Keratinocyte (primary cell): ENCODE measurements at regions not wholly inside any gene's neighbourhood (a gene's known extent, or its start where the extent isn't known, plus 50 kb on each side); places are given as distances from the start of the nearest gene placed in this dataset.

Source experiments
- DNase-seq: peaks from one replicate; pipeline ENCODE4 v3.0.0-alpha.2; 2011; ENCODE audit warnings: low read depth, missing footprints, low spot score
- FAIRE-seq: peaks from 2 replicates; lab custom pipeline; 2011; peaks lifted over from hg19 to GRCh38; lab: Jason Lieb, UNC
- H2AFZ ChIP-seq: 2 replicates; pipeline ENCODE4 v1.6.0; 2012; ENCODE audit warnings: low read length, control low read depth, inconsistent platforms; ENCODE audit not compliant: control insufficient read depth
- H3K27ac ChIP-seq: 2 replicates; pipeline ENCODE4 v1.5.1; 2011; ENCODE audit warnings: low read length; ENCODE audit not compliant: control insufficient read depth, insufficient read depth
- H3K27me3 ChIP-seq: 3 replicates; pipeline ENCODE4 v1.6.0; 2011; ENCODE audit warnings: low read length; ENCODE audit not compliant: control insufficient read depth, insufficient read depth; ENCODE audit errors: extremely low read depth
- H3K36me3 ChIP-seq, 2 experiments: 2 replicates in 1 of 2; 3 replicates in 1 of 2; pipeline ENCODE4 v1.5.1; 2011; ENCODE audit warnings: low read length in 2 of 2, mild to moderate bottlenecking in 1 of 2; ENCODE audit not compliant: control insufficient read depth in 2 of 2, insufficient read depth in 2 of 2; ENCODE audit errors: extremely low read depth in 1 of 2
- H3K4me1 ChIP-seq: 3 replicates; pipeline ENCODE4 v1.5.1; 2011; ENCODE audit warnings: low read length; ENCODE audit not compliant: control insufficient read depth, insufficient read depth; ENCODE audit errors: extremely low read depth
- H3K4me2 ChIP-seq: 3 replicates; pipeline ENCODE4 v1.6.0; 2011; ENCODE audit warnings: low read depth, low read length; ENCODE audit not compliant: control insufficient read depth, insufficient read depth; ENCODE audit errors: extremely low read depth
- H3K4me3 ChIP-seq, 3 experiments: fragments of 200-600 bp in 1 of 3; sonication (generic) in 1 of 3; 2 replicates in 2 of 3; 3 replicates in 1 of 3; pipeline ENCODE4 v1.5.1; 2011 to 2016; ENCODE audit warnings: low read length in 3 of 3, mild to moderate bottlenecking in 3 of 3, control low read depth in 2 of 3, inconsistent platforms in 1 of 3, low read depth in 1 of 3, mixed read lengths in 1 of 3, mixed run types in 1 of 3, moderate library complexity in 1 of 3; ENCODE audit not compliant: control insufficient read depth in 2 of 3, insufficient read depth in 2 of 3; ENCODE audit errors: extremely low read depth in 1 of 3
- H3K79me2 ChIP-seq: 2 replicates; pipeline ENCODE4 v1.6.0; 2012; ENCODE audit warnings: low read length; ENCODE audit not compliant: control insufficient read depth, insufficient read depth
- H3K9ac ChIP-seq: 3 replicates; pipeline ENCODE4 v1.6.0; 2011; ENCODE audit warnings: low read length; ENCODE audit not compliant: control insufficient read depth, insufficient read depth; ENCODE audit errors: extremely low read depth
- H3K9me1 ChIP-seq: 3 replicates; pipeline ENCODE4 v1.6.0; 2011; ENCODE audit warnings: low read length; ENCODE audit not compliant: control insufficient read depth, insufficient read depth; ENCODE audit errors: extremely low read depth
- H3K9me3 ChIP-seq: 2 replicates; pipeline ENCODE4 v1.5.1; 2012; ENCODE audit warnings: low read depth, low read length; ENCODE audit not compliant: control insufficient read depth
- H4K20me1 ChIP-seq: 3 replicates; pipeline ENCODE4 v1.6.0; 2011; ENCODE audit warnings: low read length; ENCODE audit not compliant: control insufficient read depth, insufficient read depth; ENCODE audit errors: extremely low read depth
- CTCF ChIP-seq, 3 experiments: IDR thresholded peaks in 1 of 3; conservative IDR thresholded peaks in 1 of 3; optimal IDR thresholded peaks in 1 of 3; 2 replicates in 2 of 3; 3 replicates in 1 of 3; pipeline versions ENCODE3 to v1.5.1; 2011; ENCODE audit warnings: low read length in 3 of 3, mild to moderate bottlenecking in 3 of 3, moderate library complexity in 2 of 3, control low read depth in 1 of 3, inconsistent platforms in 1 of 3; ENCODE audit not compliant: insufficient read depth in 2 of 3; ENCODE audit errors: extremely low read depth in 1 of 3
- EZH2 ChIP-seq: IDR thresholded peaks from one replicate; pipeline ENCODE4 v1.6.1; 2012; ENCODE audit warnings: inconsistent platforms, mild to moderate bottlenecking, low read length, moderate library complexity
- dilution Hi-C: fragments of 300-500 bp; cut with MboI; formaldehyde crosslinking; loops from one replicate; pipeline ENCODE4 v1.7.0; 2020; ENCODE audit warnings: low sequenced_read_pairs; ENCODE audit not compliant: extremely low pct_ligation_motif_present

- Histone ChIP-seq H3K36me3 (no peaks in the 10 kb centered on the region), H3K79me2 (no peaks in the 10 kb centered on the region), H3K27ac (no peak overlapping the region), H4K20me1 (no peaks in the 10 kb centered on the region), H3K27me3 (no peaks in the 10 kb centered on the region), H2AFZ (no peak overlapping the region), H3K9me3 (no peaks in the 10 kb centered on the region), H3K4me1 (no peaks in the 10 kb centered on the region), H3K4me2 (no peak overlapping the region), H3K9ac (no peak overlapping the region), H3K9me1 (no peaks in the 10 kb centered on the region), H3K4me3 (no peak overlapping the region)
- dilution Hi-C loops = no loop called here
- FAIRE-seq (no peak), DNase-seq (no peak)
- TF ChIP-seq EZH2 = no peak
- TF ChIP-seq CTCF (optimal IDR thresholded peaks at IDR 0.05 in 1 of 3, IDR thresholded peaks at IDR 0.05 in 1 of 3, conservative IDR thresholded peaks at IDR 0.05 in 1 of 3; ENCODE audit: extremely low read depth in 1 of 3, insufficient read depth in 2 of 3, low read length in 3 of 3) = no peak
These were observed 788.4 kb upstream of the TMEFF2 start for GRCh38 chr2:192983173-192983572.

- FAIRE-seq = no peak
- H3K4me2 ChIP-seq = no peak overlapping the region
- H3K79me2 ChIP-seq = no peaks in the 10 kb centered on the region
These were observed 783.7 kb upstream of the TMEFF2 start for GRCh38 chr2:192978395-192978794.

More at GRCh38 chr2:192978395-192978794, 783.7 kb upstream of the TMEFF2 start:
- DNase-seq = no peak
- H3K9ac ChIP-seq = no peak overlapping the region
- H2AFZ ChIP-seq = no peak overlapping the region
- no peaks in the 10 kb centered on the region for H3K4me1 ChIP-seq
- TF ChIP-seq EZH2 (no peak), CTCF (optimal IDR thresholded peaks at IDR 0.05 in 1 of 3, IDR thresholded peaks at IDR 0.05 in 1 of 3, conservative IDR thresholded peaks at IDR 0.05 in 1 of 3; ENCODE audit: extremely low read depth in 1 of 3, insufficient read depth in 2 of 3, low read length in 3 of 3) (no peak)
- H3K4me3 ChIP-seq = no peak overlapping the region
- no peaks in the 10 kb centered on the region for H3K9me1 ChIP-seq
- no peaks in the 10 kb centered on the region for H3K9me3 ChIP-seq
- dilution Hi-C loops = no loop called here
- no peaks in the 10 kb centered on the region for H4K20me1 ChIP-seq
- no peaks in the 10 kb centered on the region for H3K27me3 ChIP-seq
- no peaks in the 10 kb centered on the region for H3K36me3 ChIP-seq
- no peak overlapping the region for H3K27ac ChIP-seq
